ENCODE measurements at regions not wholly inside any gene's neighbourhood (a gene's known extent, or its start where the extent isn't known, plus 50 kb on each side); places are given as distances from the start of the nearest gene placed in this dataset.

- Histone ChIP-seq H3K4me3 (no peak overlapping the region), H4K20me1 (replicated peaks; ENCODE audit: control insufficient read depth, insufficient read depth, low read length) (no peaks in the 10 kb centered on the region), H3K27ac (ENCODE audit: extremely low read depth, low read depth, low read length) (no peak overlapping the region), H3K4me1 (replicated peaks in 1 of 2; ENCODE audit: control insufficient read depth in 2 of 2, insufficient read depth in 2 of 2, low read length in 2 of 2) (no peaks in the 10 kb centered on the region), H3K9me1 (ENCODE audit: control insufficient read depth, insufficient read depth, low read length) (no peaks in the 10 kb centered on the region), H3K27me3 (ENCODE audit: control insufficient read depth in 2 of 2, insufficient read depth in 2 of 2, low read length in 2 of 2) (no peaks in the 10 kb centered on the region), H2AFZ (ENCODE audit: low read depth, low read length) (no peak overlapping the region), H3K9me3 (replicated peaks; ENCODE audit: control insufficient read depth, insufficient read depth, low read depth, low read length) (no peaks in the 10 kb centered on the region), H3K9ac (ENCODE audit: insufficient read depth in 1 of 2, low read depth in 2 of 2, low read length in 2 of 2) (no peak overlapping the region), H3K36me3 (ENCODE audit: control insufficient read depth, insufficient read depth, low read length) (no peaks in the 10 kb centered on the region), H3K79me2 (ENCODE audit: control insufficient read depth, insufficient read depth, low read length) (no peaks in the 10 kb centered on the region), H3K4me2 (ENCODE audit: insufficient read depth, low read length) (no peak overlapping the region)
- no TSS peak for BruUV-seq (replicated peaks)
- in situ Hi-C loops (cut with MboI), result no loop called here
- intact Hi-C loops (cut with micrococcal nuclease), result no loop called here
- ATAC-seq, result no peak
- FAIRE-seq, result no peak
- 2% methylated on average over 20 of the region's 26 CpGs for WGBS (ENCODE audit: insufficient coverage, low coverage, missing lambda C conversion rate)
- ChIA-PET POLR2A (no interaction called here), CTCF (ENCODE audit: low intra/inter-chr PET ratio) (no interaction called here)
- no peak for DNase-seq (ENCODE audit: extremely low read depth in 1 of 4, low spot score in 3 of 4)
- TF ChIP-seq E2F5 (CRISPR knock-in tag; IDR thresholded peaks at IDR 0.05) (no peak), EHMT2 (IDR thresholded peaks at IDR 0.05) (no peak)
Observed at GRCh38 chr5:114056185-114056538, 305.7 kb upstream of the KCNN2 start.

GRCh38 chr5:114060866-114061265 is 301.0 kb upstream of the KCNN2 start:
- H3K36me3 ChIP-seq (ENCODE audit: control insufficient read depth, insufficient read depth, low read length), result no peaks in the 10 kb centered on the region
- H2AFZ ChIP-seq (ENCODE audit: low read depth, low read length), result no peak overlapping the region
- no peak for ATAC-seq
- no peak for DNase-seq (ENCODE audit: extremely low read depth in 1 of 4, low spot score in 3 of 4)
- no TSS peak for BruUV-seq (replicated peaks)
- H4K20me1 ChIP-seq (replicated peaks; ENCODE audit: control insufficient read depth, insufficient read depth, low read length), result no peaks in the 10 kb centered on the region
- in situ Hi-C loops (cut with MboI) (no loop called here), intact Hi-C loops (cut with micrococcal nuclease) (no loop called here)
- no peak overlapping the region for H3K9ac ChIP-seq (ENCODE audit: insufficient read depth in 1 of 2, low read depth in 2 of 2, low read length in 2 of 2)
- CTCF ChIA-PET (ENCODE audit: low intra/inter-chr PET ratio), result no interaction called here
- no peaks in the 10 kb centered on the region for H3K27me3 ChIP-seq (ENCODE audit: control insufficient read depth in 2 of 2, insufficient read depth in 2 of 2, low read length in 2 of 2)
- no peaks in the 10 kb centered on the region for H3K4me1 ChIP-seq (replicated peaks in 1 of 2; ENCODE audit: control insufficient read depth in 2 of 2, insufficient read depth in 2 of 2, low read length in 2 of 2)
- FAIRE-seq, result no peak
- H3K79me2 ChIP-seq (ENCODE audit: control insufficient read depth, insufficient read depth, low read length), result no peaks in the 10 kb centered on the region
- no peaks in the 10 kb centered on the region; the same call in 1 of the 2 replicates for H3K9me3 ChIP-seq (replicated peaks; ENCODE audit: control insufficient read depth, insufficient read depth, low read depth, low read length)
- no peak overlapping the region for H3K4me2 ChIP-seq (ENCODE audit: insufficient read depth, low read length)
- H3K27ac ChIP-seq (ENCODE audit: extremely low read depth, low read depth, low read length), result no peak overlapping the region
- H3K4me3 ChIP-seq, result no peak overlapping the region
- POLR2A ChIA-PET, result no interaction called here
- H3K9me1 ChIP-seq (ENCODE audit: control insufficient read depth, insufficient read depth, low read length), result no peaks in the 10 kb centered on the region
- TF ChIP-seq ZNF830 (CRISPR knock-in tag; IDR thresholded peaks at IDR 0.05) (no peak), ZNF12 (CRISPR knock-in tag; IDR thresholded peaks at IDR 0.05) (no peak), RFX1 (IDR thresholded peaks at IDR 0.05) (no peak), POLR2G (IDR thresholded peaks at IDR 0.05; ENCODE audit: low read depth, low read length) (no peak), YY1 (IDR thresholded peaks at IDR 0.05; ENCODE audit: borderline replicate concordance in 1 of 3, control insufficient read depth in 1 of 3, extremely low read depth in 1 of 3, insufficient read depth in 3 of 3, insufficient read length in 1 of 3, insufficient replicate concordance in 2 of 3, low read depth in 1 of 3, low read length in 2 of 3) (no peak), PYGO2 (tag; IDR thresholded peaks at IDR 0.05) (no peak), MEF2A (IDR thresholded peaks at IDR 0.05; ENCODE audit: control insufficient read depth, low read depth, low read length) (no peak), ETV1 (tag; conservative IDR thresholded peaks at IDR 0.05; ENCODE audit: low read depth) (no peak), SIRT6 (IDR thresholded peaks at IDR 0.05; ENCODE audit: low read depth, low read length) (no peak), ZC3H11A (IDR thresholded peaks at IDR 0.05; ENCODE audit: low read depth, low read length) (no peak), DIDO1 (tag; IDR thresholded peaks at IDR 0.05; ENCODE audit: low read depth) (no peak), ZNF212 (CRISPR knock-in tag; IDR thresholded peaks at IDR 0.05) (no peak), HMG20B (CRISPR knock-in tag; IDR thresholded peaks at IDR 0.05) (no peak), ZC3H4 (CRISPR knock-in tag; IDR thresholded peaks at IDR 0.05; ENCODE audit: borderline replicate concordance) (no peak), IRF1 (CRISPR knock-in tag; IDR thresholded peaks at IDR 0.05; ENCODE audit: borderline replicate concordance) (no peak)
